HEK293 (cell line): ENCODE measurements at regions not wholly inside any gene's neighbourhood (a gene's known extent, or its start where the extent isn't known, plus 50 kb on each side); places are given as distances from the start of the nearest gene placed in this dataset.

Source experiments
- CTCF ChIP-seq: fragments of 450-650 bp; formaldehyde crosslinking; IDR thresholded peaks from 2 replicates; pipeline ENCODE4 v1.5.1; 2016; ENCODE audit warnings: missing biosample characterization, missing genetic modification characterization
- KLF10 ChIP-seq: fragments of 450-650 bp; IDR thresholded peaks from 2 replicates; pipeline ENCODE4 v1.5.1; 2018; ENCODE audit warnings: missing biosample characterization, mild to moderate bottlenecking, missing genetic modification characterization
- WT1 ChIP-seq: fragments of 450-650 bp; formaldehyde crosslinking; IDR thresholded peaks from 2 replicates; pipeline ENCODE4 v1.5.1; 2016; ENCODE audit warnings: missing biosample characterization, missing genetic modification characterization
- YY1 ChIP-seq: fragments of 450-650 bp; formaldehyde crosslinking; IDR thresholded peaks from 2 replicates; pipeline ENCODE4 v1.5.1; 2018; ENCODE audit warnings: missing biosample characterization, missing genetic modification characterization
- ZBTB26 ChIP-seq: fragments of 450-650 bp; formaldehyde crosslinking; optimal IDR thresholded peaks from 2 replicates; pipeline ENCODE3; 2016; ENCODE audit warnings: missing biosample characterization, mild to moderate bottlenecking, missing genetic modification characterization
- ZNF280C ChIP-seq: fragments of 450-650 bp; formaldehyde crosslinking; IDR thresholded peaks from 2 replicates; pipeline ENCODE4 v1.5.1; 2016; ENCODE audit warnings: missing biosample characterization, missing genetic modification characterization
- ZNF366 ChIP-seq: fragments of 450-650 bp; formaldehyde crosslinking; conservative IDR thresholded peaks from 2 replicates; pipeline ENCODE4 v1.5.1; 2016; ENCODE audit warnings: missing biosample characterization, missing genetic modification characterization
- ZNF416 ChIP-seq: fragments of 450-650 bp; formaldehyde crosslinking; IDR thresholded peaks from 2 replicates; pipeline ENCODE4 v1.5.1; 2016; ENCODE audit warnings: missing biosample characterization, missing genetic modification characterization
- ZNF600 ChIP-seq: fragments of 450-650 bp; formaldehyde crosslinking; IDR thresholded peaks from 2 replicates; pipeline ENCODE4 v1.5.1; 2016; ENCODE audit warnings: missing biosample characterization, missing genetic modification characterization
- ZNF639 ChIP-seq: fragments of 450-650 bp; formaldehyde crosslinking; IDR thresholded peaks from 2 replicates; pipeline ENCODE4 v1.5.1; 2016; ENCODE audit warnings: missing biosample characterization, missing genetic modification characterization
- ZNF692 ChIP-seq: fragments of 450-650 bp; formaldehyde crosslinking; IDR thresholded peaks from 2 replicates; pipeline ENCODE4 v1.5.1; 2016; ENCODE audit warnings: missing biosample characterization, missing genetic modification characterization

- TF ChIP-seq YY1 (no peak), ZNF366 (no peak), CTCF (no peak), ZBTB26 (tag by site-specific recombination) (no peak), ZNF692 (tag by site-specific recombination) (no peak), WT1 (tag by site-specific recombination) (no peak), ZNF416 (tag by site-specific recombination) (no peak), ZNF280C (tag by site-specific recombination) (no peak), KLF10 (tag by site-specific recombination) (no peak), ZNF600 (tag by site-specific recombination) (no peak), ZNF639 (tag by site-specific recombination) (no peak)
Observed at GRCh38 chr1:69404486-69404885, 163.2 kb upstream of the LRRC7 start.
